ENCODE measurements at regions not wholly inside any gene's neighbourhood (a gene's known extent, or its start where the extent isn't known, plus 50 kb on each side); places are given as distances from the start of the nearest gene placed in this dataset.

- Histone ChIP-seq H4K5ac (ENCODE audit: insufficient read length, low read depth, low read length) (no peak overlapping the region), H3K23me2 (ENCODE audit: insufficient read length, low read depth, low read length, poor library complexity, severe bottlenecking) (no peaks in the 10 kb centered on the region), H3K18ac (ENCODE audit: insufficient read length, low read depth, low read length) (no peak overlapping the region), H3K79me2 (ENCODE audit: insufficient read depth, low read length) (no peaks in the 10 kb centered on the region), H3T11ph (ENCODE audit: low read length) (no peak overlapping the region), H3K4ac (ENCODE audit: low read depth, low read length) (no peak overlapping the region), H3K27me3 (ENCODE audit: insufficient read depth, low read length) (no peaks in the 10 kb centered on the region), H3K79me1 (ENCODE audit: insufficient read depth, low read depth, low read length, poor library complexity, severe bottlenecking) (no peaks in the 10 kb centered on the region), H2AFZ (ENCODE audit: low read length) (no peak overlapping the region), H2BK5ac (ENCODE audit: insufficient read length, low read length) (no peak overlapping the region), H4K20me1 (ENCODE audit: control insufficient read depth, insufficient read depth, insufficient read length) (no peaks in the 10 kb centered on the region), H3K4me2 (ENCODE audit: insufficient read depth, insufficient read length, low read length) (no peak overlapping the region), H3K14ac (ENCODE audit: insufficient read depth, low read length) (no peak overlapping the region), H3K56ac (ENCODE audit: insufficient read length, low read depth, low read length) (no peak overlapping the region), H2BK15ac (ENCODE audit: low read depth, low read length) (no peak overlapping the region), H3K9ac (ENCODE audit: extremely low read depth, insufficient read length, low read length) (no peak overlapping the region), H2BK12ac (ENCODE audit: insufficient read length, low read depth, low read length) (no peak overlapping the region), H4K91ac (ENCODE audit: insufficient read length, low read depth, low read length) (no peak overlapping the region), H2BK20ac (ENCODE audit: low read depth, low read length, poor library complexity, severe bottlenecking) (no peak overlapping the region), H4K8ac (replicated peaks; ENCODE audit: insufficient read length, low read depth, low read length) (no peak overlapping the region), H2BK120ac (ENCODE audit: low read depth, low read length, poor library complexity, severe bottlenecking) (no peak overlapping the region), H3K27ac (ENCODE audit: insufficient read length, low read depth, low read length) (no peak overlapping the region), H3K23ac (ENCODE audit: insufficient read length, low read depth, low read length) (no peak overlapping the region), H3K9me3 (ENCODE audit: control insufficient read depth, low read depth, low read length) (no peaks in the 10 kb centered on the region), H3K4me1 (ENCODE audit: insufficient read depth, low read length) (no peaks in the 10 kb centered on the region), H2AK5ac (ENCODE audit: insufficient read length, low read length) (no peak overlapping the region)
- no peak overlapping the region for H3K4me3 Mint-ChIP-seq
- no peaks in the 10 kb centered on the region for H3K4me1 Mint-ChIP-seq
- DNase-seq = no peak
- TF ChIP-seq CTCF (conservative IDR thresholded peaks at IDR 0.05) = no peak
- no peak overlapping the region for H3K27ac Mint-ChIP-seq
- no peaks in the 10 kb centered on the region for H3K36me3 Mint-ChIP-seq (ENCODE audit: insufficient read depth in 1 of 3, low read depth in 3 of 3)
- no peaks in the 10 kb centered on the region for H3K27me3 Mint-ChIP-seq (ENCODE audit: low read depth)
- no CpG with 5 or more reads among the region's 2 CpGs for WGBS (ENCODE audit: extremely low coverage, insufficient read length, low lambda C conversion rate)
- H3K9me3 Mint-ChIP-seq = no peaks in the 10 kb centered on the region
These were observed 60.0 kb upstream of the CNKSR3 start for GRCh38 chr6:154570505-154570904.

Measured in H9 (cell line).